HEK293 (cell line): ENCODE measurements at regions not wholly inside any gene's neighbourhood (a gene's known extent, or its start where the extent isn't known, plus 50 kb on each side); places are given as distances from the start of the nearest gene placed in this dataset.

Experiments
- CTCF ChIA-PET: fragments of 350-600 bp; formaldehyde crosslinking; extraction: SDS; loops from one replicate; lab custom pipeline; 2021; ENCODE audit warnings: antibody characterized with exemption; lab: Yijun Ruan, JAX
- POLR2A ChIA-PET: fragments of 300-600 bp; formaldehyde crosslinking; extraction: SDS; loops from one replicate; lab custom pipeline; 2020; ENCODE audit warnings: antibody characterized with exemption, inconsistent platforms; lab: Yijun Ruan, JAX
- H3K27ac ChIP-seq: fragments of 200-500 bp; sonication (Bioruptor generic); 2 replicates; pipeline ENCODE4 v1.5.1; 2014; ENCODE audit warnings: low read depth, low read length, control low read depth, inconsistent platforms; ENCODE audit errors: extremely low read depth
- H3K36me3 ChIP-seq, 2 experiments: fragments of 200-500 bp in 1 of 2; sonication (Bioruptor generic) in 1 of 2; 1 replicate in 1 of 2; 2 replicates in 1 of 2; pipeline ENCODE4 v1.5.1; 2014 to 2017; ENCODE audit warnings: inconsistent platforms in 2 of 2, low read length in 2 of 2; ENCODE audit not compliant: control insufficient read depth in 2 of 2, insufficient read depth in 1 of 2
- H3K4me1 ChIP-seq: fragments of 200-500 bp; sonication (Bioruptor generic); 2 replicates; pipeline ENCODE4 v1.5.1; 2014; ENCODE audit warnings: mild to moderate bottlenecking, low read length, inconsistent platforms; ENCODE audit not compliant: control insufficient read depth, insufficient read depth
- H3K4me3 ChIP-seq: 2 replicates; pipeline ENCODE4 v1.5.1; 2011; ENCODE audit warnings: low read depth, mild to moderate bottlenecking, control low read depth, low read length, moderate library complexity
- H3K9me3 ChIP-seq: fragments of 200-500 bp; sonication (Bioruptor generic); 2 replicates; pipeline ENCODE4 v1.5.1; 2014; ENCODE audit warnings: low read depth, low read length, inconsistent platforms; ENCODE audit not compliant: control insufficient read depth, insufficient read depth
- ELK4 ChIP-seq: IDR thresholded peaks from 2 replicates; pipeline ENCODE4 v1.6.1; 2011; ENCODE audit warnings: mild to moderate bottlenecking, low read depth, low read length, borderline replicate concordance
- FEZF1 ChIP-seq: fragments of 450-650 bp; formaldehyde crosslinking; IDR thresholded peaks from 2 replicates; pipeline ENCODE4 v1.5.1; 2016; ENCODE audit warnings: missing biosample characterization, missing genetic modification characterization
- HOXC10 ChIP-seq: sonication (generic); formaldehyde crosslinking; IDR thresholded peaks from 2 replicates; pipeline ENCODE4 v1.8.1; 2023; ENCODE audit warnings: mild to moderate bottlenecking, missing genetic modification reagents
- KLF9 ChIP-seq: fragments of 450-650 bp; formaldehyde crosslinking; IDR thresholded peaks from 2 replicates; pipeline ENCODE4 v1.5.1; 2016; ENCODE audit warnings: missing biosample characterization, missing genetic modification characterization, low read depth
- SP7 ChIP-seq: fragments of 450-650 bp; formaldehyde crosslinking; IDR thresholded peaks from 2 replicates; pipeline ENCODE4 v1.5.1; 2016; ENCODE audit warnings: missing biosample characterization, missing genetic modification characterization
- TRIM28 ChIP-seq: IDR thresholded peaks from 2 replicates; pipeline ENCODE4 v1.6.1; 2011; ENCODE audit warnings: low read length, control low read depth, borderline replicate concordance
- ZBTB11 ChIP-seq: fragments of 450-650 bp; formaldehyde crosslinking; conservative IDR thresholded peaks from 2 replicates; pipeline ENCODE4 v1.5.1; 2016; ENCODE audit warnings: low read depth, missing biosample characterization, missing genetic modification characterization
- ZNF10 ChIP-seq: fragments of 450-650 bp; formaldehyde crosslinking; IDR thresholded peaks from 2 replicates; pipeline ENCODE4 v1.5.1; 2017; ENCODE audit warnings: missing biosample characterization, missing genetic modification characterization
- ZNF175 ChIP-seq: fragments of 450-650 bp; formaldehyde crosslinking; IDR thresholded peaks from 2 replicates; pipeline ENCODE4 v1.5.1; 2016; ENCODE audit warnings: missing biosample characterization, missing genetic modification characterization
- ZNF202 ChIP-seq: fragments of 450-650 bp; formaldehyde crosslinking; IDR thresholded peaks from 2 replicates; pipeline ENCODE4 v1.5.1; 2016; ENCODE audit warnings: missing biosample characterization, missing genetic modification characterization, borderline replicate concordance
- ZNF239 ChIP-seq: fragments of 450-650 bp; formaldehyde crosslinking; IDR thresholded peaks from 2 replicates; pipeline ENCODE4 v1.5.1; 2016; ENCODE audit warnings: missing biosample characterization, missing genetic modification characterization
- ZNF24 ChIP-seq: fragments of 450-650 bp; formaldehyde crosslinking; IDR thresholded peaks from 2 replicates; pipeline ENCODE4 v1.5.1; 2016; ENCODE audit warnings: missing biosample characterization, missing genetic modification characterization
- ZNF335 ChIP-seq: fragments of 450-650 bp; formaldehyde crosslinking; conservative IDR thresholded peaks from 2 replicates; pipeline ENCODE4 v1.5.1; 2016; ENCODE audit warnings: missing biosample characterization, missing genetic modification characterization
- ZNF362 ChIP-seq: fragments of 450-650 bp; formaldehyde crosslinking; IDR thresholded peaks from 2 replicates; pipeline ENCODE4 v1.5.1; 2016; ENCODE audit warnings: missing biosample characterization, missing genetic modification characterization
- ZNF366 ChIP-seq: fragments of 450-650 bp; formaldehyde crosslinking; conservative IDR thresholded peaks from 2 replicates; pipeline ENCODE4 v1.5.1; 2016; ENCODE audit warnings: missing biosample characterization, missing genetic modification characterization
- ZNF585B ChIP-seq: fragments of 450-650 bp; formaldehyde crosslinking; IDR thresholded peaks from 2 replicates; pipeline ENCODE4 v1.5.1; 2016; ENCODE audit warnings: missing biosample characterization, missing genetic modification characterization
- ZNF596 ChIP-seq: fragments of 450-650 bp; IDR thresholded peaks from 2 replicates; pipeline ENCODE4 v1.5.0; 2018; ENCODE audit warnings: missing biosample characterization, mild to moderate bottlenecking, missing genetic modification characterization, moderate library complexity
- ZNF610 ChIP-seq: fragments of 450-650 bp; formaldehyde crosslinking; IDR thresholded peaks from 2 replicates; pipeline ENCODE4 v1.5.1; 2016; ENCODE audit warnings: missing biosample characterization, missing genetic modification characterization, borderline replicate concordance
- ZNF624 ChIP-seq: fragments of 450-650 bp; formaldehyde crosslinking; IDR thresholded peaks from 2 replicates; pipeline ENCODE4 v1.5.1; 2017; ENCODE audit warnings: missing biosample characterization, missing genetic modification characterization
- ZNF654 ChIP-seq: fragments of 450-650 bp; formaldehyde crosslinking; IDR thresholded peaks from 2 replicates; pipeline ENCODE4 v1.5.1; 2016; ENCODE audit warnings: low read depth, missing biosample characterization, missing genetic modification characterization
- ZNF677 ChIP-seq: fragments of 450-650 bp; IDR thresholded peaks from 2 replicates; pipeline ENCODE4 v1.5.0; 2018; ENCODE audit warnings: missing biosample characterization, mild to moderate bottlenecking, missing genetic modification characterization, moderate library complexity
- ZNF843 ChIP-seq: fragments of 450-650 bp; formaldehyde crosslinking; IDR thresholded peaks from 2 replicates; pipeline ENCODE4 v1.5.1; 2016; ENCODE audit warnings: missing biosample characterization, missing genetic modification characterization
- TF ChIP-seq, protein P1 (sequence below): fragments of 450-650 bp; formaldehyde crosslinking; optimal IDR thresholded peaks from 2 replicates; pipeline ENCODE3; 2016; ENCODE audit warnings: missing biosample characterization, mild to moderate bottlenecking, missing genetic modification characterization

DNA sequence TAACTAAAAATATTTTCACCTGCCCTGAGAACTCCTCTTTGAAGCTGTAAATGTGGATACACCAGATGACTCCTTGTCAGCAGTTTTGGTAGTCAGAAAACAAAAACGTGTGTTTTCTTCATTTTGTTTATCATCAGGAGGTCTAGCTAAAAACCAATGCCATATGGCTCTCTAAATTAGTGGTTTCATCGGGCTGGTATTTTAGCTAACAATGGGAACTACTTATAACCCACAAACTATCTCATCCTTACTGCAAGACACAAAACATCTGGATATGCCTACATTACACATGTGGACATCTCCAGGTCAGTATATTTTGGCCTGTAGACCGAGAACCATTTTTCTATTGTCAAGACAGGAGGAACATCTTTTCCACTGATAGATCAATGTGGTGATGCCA lies 56.2 kb downstream of the GAS1 start:
- POLR2A ChIA-PET: no interaction called here
- no peaks in the 10 kb centered on the region for H3K36me3 ChIP-seq
- H3K4me1 ChIP-seq: no peaks in the 10 kb centered on the region
- H3K4me3 ChIP-seq: no peak overlapping the region
- TF ChIP-seq ZNF585B (tag by site-specific recombination) (no peak), ZNF362 (tag by site-specific recombination) (no peak), ZNF843 (tag by site-specific recombination) (no peak), KLF9 (tag by site-specific recombination) (no peak)
- TF ChIP-seq, all 188 proteins: peak for 0
- Histone ChIP-seq H3K9me3 (no peaks in the 10 kb centered on the region), H3K27ac (no peak overlapping the region)
- CTCF ChIA-PET: interaction anchor here (1.1 kb wide), 1 partner anchor 9 kb away, joined by 4 read pairs; no protein-coding TSS in a partner anchor

GRCh38 chr9:86885232-86885631 lies 62.1 kb downstream of the GAS1 start:
- Histone ChIP-seq H3K9me3 (no peaks in the 10 kb centered on the region), H3K4me1 (no peaks in the 10 kb centered on the region), H3K27ac (no peak overlapping the region), H3K36me3 (no peaks in the 10 kb centered on the region), H3K4me3 (no peak overlapping the region)
- ChIA-PET CTCF (interaction anchor here (0.6 kb wide), 1 partner anchor 382 kb away, joined by 3 read pairs; no protein-coding TSS in a partner anchor), POLR2A (no interaction called here)
- TF ChIP-seq HOXC10 (CRISPR knock-in tag): no peak
- TF ChIP-seq ZNF10 (tag by site-specific recombination): no peak
- no peak for TF ChIP-seq ZNF624

- ChIA-PET POLR2A (no interaction called here), CTCF (no interaction called here)
- 0 out of 2 replicates have a peak, but pooled peaks cover 5% of the 10 kb centered on the region for H3K4me1 ChIP-seq
- H3K9me3 ChIP-seq: no peaks in the 10 kb centered on the region
- peak overlapping the region; percentile 7; the same call in 1 of the 2 replicates for H3K27ac ChIP-seq
- no peak overlapping the region for H3K4me3 ChIP-seq
- H3K36me3 ChIP-seq: no peaks in the 10 kb centered on the region
- TF ChIP-seq ZNF366 (tag by site-specific recombination) (0 out of 2 replicates have a peak, but pooled peaks have one; percentile 18), ZNF843 (tag by site-specific recombination) (peak; percentile 90), ZNF610 (tag by site-specific recombination) (no peak), ZBTB11 (no peak), ZNF239 (tag by site-specific recombination) (no peak), ZNF677 (tag by site-specific recombination) (no peak), SP7 (tag by site-specific recombination) (peak; percentile 80), ZNF654 (tag by site-specific recombination) (no peak), FEZF1 (tag by site-specific recombination) (peak; percentile 84), ZNF175 (tag by site-specific recombination) (no peak), ZNF24 (tag by site-specific recombination) (no peak), ZNF335 (peak; percentile 31), ELK4 (no peak), TRIM28 (peak; percentile 39; the same call in 1 of the 2 replicates), ZNF596 (0 out of 2 replicates have a peak, but pooled peaks have one; percentile 4), ZNF202 (tag by site-specific recombination) (no peak)
- TF ChIP-seq, protein P1, sequence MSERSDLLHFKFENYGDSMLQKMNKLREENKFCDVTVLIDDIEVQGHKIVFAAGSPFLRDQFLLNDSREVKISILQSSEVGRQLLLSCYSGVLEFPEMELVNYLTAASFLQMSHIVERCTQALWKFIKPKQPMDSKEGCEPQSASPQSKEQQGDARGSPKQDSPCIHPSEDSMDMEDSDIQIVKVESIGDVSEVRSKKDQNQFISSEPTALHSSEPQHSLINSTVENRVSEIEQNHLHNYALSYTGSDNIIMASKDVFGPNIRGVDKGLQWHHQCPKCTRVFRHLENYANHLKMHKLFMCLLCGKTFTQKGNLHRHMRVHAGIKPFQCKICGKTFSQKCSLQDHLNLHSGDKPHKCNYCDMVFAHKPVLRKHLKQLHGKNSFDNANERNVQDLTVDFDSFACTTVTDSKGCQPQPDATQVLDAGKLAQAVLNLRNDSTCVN (tag by site-specific recombination): no peak
Observed at GRCh38 chr9:86876621-86877196, 70.6 kb downstream of the GAS1 start.
